ENCODE measurements at regions not wholly inside any gene's neighbourhood (a gene's known extent, or its start where the extent isn't known, plus 50 kb on each side); places are given as distances from the start of the nearest gene placed in this dataset.

DNA sequence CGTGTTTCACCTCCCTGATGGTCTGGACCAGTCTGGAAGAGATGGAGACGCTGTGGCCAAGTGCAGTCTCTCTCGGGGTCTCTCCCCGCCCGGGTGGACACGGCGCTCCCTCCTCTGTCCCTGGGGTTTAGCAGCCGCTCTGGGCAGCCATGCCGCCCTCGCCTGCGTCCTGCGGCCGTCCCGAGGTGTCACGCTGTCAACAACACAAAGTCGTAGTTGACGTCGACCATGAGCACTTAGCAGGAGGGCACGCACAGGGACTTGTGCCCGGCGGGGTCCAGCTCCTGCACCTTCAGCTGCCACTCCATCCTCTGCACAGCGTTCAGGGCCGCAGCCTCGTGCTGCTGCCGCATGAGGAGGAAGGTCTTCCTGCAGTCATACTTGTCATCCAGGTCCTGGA is 368.9 kb downstream of the CDH9 start:
- DNase-seq: no peak

DNA sequence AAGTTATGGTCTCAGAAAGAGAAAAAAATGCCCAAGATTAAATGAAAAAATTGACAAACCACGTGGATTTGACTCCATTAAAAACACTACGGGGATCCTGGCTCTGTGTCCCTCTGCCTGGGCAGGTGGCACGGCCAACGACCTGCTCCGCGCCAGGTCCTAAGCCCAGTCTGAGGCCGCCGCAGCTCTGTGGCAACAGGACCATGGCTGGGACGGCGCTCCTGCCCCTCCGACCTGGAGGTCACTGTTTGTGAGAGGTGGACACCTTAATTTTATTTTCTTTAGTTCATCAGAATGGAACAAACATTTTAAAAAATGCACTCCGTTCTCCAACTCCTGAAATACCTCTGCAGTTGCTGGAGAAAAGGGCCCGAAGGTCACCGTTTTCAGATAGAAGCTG is 369.4 kb downstream of the CDH9 start:
- no peak for DNase-seq

DNA sequence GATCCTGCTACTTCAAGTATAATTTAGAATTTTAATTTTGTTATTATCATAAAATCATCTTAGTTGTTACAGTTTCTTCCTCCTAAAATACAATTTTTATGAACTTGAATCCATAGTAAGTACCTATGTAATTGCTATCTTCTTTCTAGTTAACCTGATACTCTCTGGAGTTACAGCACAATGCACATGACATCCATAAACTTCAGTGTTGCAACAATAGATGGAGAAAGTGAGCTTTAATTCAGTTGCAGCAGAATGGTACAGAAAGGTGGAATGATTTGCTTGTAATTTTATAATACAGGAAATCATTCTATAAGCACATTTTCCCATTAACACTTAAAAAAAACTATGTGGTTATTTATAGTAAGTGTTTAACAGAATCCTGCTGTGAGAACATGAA is 372.0 kb downstream of the CDH9 start:
- DNase-seq: no peak

DNA sequence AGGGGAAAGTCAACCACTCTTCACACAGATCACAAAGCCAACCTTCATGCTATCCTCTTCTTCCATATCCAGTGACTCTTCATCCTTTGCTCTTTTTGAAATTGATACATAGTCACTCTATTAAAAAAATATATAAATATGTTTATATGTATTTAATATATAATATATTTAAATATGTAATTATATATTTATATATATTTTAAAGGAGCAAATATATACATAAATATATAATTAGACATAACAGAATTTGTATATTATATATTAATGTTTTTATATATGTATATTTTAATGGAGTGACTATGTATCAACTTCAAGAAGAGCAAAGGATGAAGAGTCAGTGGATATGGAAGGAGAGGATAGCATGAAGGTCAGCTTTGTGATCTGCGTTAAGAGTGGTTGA is 374.9 kb downstream of the CDH9 start:
- no peak for DNase-seq

DNA sequence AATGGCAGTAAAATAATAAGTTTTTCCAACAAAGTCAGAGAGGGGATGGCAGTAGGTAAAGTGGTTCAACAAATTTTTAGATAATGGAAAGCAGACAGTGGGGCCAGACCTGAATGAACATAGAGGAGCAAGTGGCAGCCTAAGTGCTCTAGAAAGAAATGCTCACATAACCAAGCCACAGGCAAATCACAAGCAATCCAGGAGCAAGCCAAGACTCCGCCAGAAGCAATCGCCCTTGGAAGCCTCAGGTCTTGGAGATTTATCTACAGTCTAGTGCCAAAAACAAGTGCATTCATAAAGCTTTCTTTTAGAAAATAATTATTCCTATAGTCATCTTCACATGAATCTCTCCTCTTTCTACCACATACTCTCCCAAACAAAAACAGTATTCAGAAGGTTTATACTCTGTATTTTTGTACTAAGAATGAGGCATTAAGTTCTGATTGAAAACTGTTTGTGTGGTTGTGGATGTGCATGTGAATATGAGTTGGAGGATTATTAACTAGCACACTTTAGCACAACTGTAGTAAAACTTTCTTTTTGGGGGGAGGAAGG is 375.5 kb downstream of the CDH9 start:
- DNase-seq: no peak

DNA sequence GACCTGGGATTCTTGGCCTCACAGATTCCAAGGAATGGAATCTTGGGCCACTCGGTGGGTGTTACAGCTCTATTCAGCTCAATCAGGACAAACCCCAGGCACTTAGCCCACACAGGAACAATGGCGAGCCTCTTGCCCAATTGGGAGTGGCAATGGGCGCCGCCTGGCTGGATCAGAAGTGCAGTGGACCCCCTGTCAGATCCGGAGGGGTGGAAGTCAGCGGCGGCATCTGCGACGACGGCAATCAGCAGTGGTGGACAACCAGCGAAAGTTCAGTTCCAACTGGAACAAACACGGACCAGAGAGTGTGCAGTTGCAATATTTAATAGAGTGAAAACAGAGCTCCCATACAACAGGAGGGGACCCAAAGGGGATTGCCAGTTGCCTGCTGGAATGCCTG is 378.3 kb downstream of the CDH9 start:
- no peak for DNase-seq

DNA sequence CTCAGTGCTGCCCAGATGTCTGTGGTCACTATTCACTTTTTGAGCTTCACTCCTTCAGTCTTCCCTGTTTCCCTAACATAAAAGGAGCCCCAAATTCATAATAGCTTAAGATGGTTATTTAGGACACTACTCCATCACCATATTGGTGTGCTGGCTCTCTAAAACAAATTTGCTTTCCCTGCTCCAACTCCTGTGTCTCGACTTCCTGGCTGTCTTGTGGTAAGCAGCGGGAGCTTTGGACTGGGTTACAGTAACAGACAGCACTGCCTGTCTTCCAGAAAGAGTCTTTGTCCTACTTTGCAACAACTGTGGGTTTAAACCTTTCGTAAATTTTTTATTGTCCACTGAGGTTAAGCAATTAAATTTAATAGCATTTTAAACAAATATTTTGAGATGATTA is 389.4 kb downstream of the CDH9 start:
- DNase-seq: no peak

DNA sequence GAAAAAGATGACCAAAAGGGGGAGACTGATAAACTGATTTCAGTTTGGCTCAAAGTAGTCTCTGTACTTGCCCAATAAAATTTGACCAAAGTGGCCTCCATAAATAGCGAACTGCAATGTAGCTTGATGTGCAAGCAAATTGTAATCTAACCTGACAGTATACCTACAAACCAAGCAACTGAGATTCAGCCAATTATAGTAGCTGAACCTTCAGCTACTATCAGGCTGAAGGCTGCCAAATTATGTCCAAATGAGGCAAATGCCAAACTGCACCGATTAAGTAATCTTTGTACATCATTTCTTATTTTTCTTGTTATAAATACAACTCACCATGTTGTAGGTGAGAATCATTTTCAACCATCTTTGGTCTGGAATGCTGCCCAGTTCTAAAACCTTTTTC is 390.6 kb downstream of the CDH9 start:
- DNase-seq: no peak

DNA sequence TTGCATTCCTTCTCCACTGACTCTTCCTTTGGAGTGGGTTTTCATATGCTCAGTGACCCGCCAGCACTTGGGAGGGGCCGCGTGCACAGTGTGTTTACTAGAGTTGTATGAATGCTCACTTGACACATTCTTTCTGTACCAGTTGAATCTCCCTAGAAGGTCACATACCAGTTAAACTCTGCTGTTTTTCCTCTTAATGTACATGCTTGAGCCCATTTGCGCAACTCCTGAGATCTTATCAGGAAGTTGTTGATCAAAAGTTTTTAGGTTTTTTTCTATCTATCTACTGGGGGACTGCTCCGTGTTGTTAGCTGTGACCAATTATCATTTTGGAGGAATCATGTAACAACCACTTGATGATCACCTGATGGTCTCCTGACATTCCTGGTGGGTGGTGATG is 392.7 kb downstream of the CDH9 start:
- no peak for DNase-seq

DNA sequence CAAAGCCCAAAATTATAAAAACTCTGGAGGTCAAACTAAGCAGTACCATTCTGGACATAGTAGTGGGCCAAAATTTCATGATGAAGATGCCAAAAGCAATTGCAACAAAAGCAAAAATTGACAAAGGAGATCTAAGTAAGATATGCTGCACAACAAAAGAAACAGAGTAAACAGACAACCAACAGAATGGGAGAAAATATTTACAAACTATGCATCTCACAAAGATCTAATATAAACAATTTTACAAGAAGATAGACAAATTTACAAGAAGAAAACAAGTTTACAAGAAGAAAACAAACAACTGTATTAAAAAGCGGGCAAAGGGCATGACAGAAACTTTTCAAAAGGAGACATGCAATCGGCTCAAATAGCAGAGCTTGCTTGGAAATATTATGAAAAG is 396.9 kb downstream of the CDH9 start:
- no peak for DNase-seq

DNA sequence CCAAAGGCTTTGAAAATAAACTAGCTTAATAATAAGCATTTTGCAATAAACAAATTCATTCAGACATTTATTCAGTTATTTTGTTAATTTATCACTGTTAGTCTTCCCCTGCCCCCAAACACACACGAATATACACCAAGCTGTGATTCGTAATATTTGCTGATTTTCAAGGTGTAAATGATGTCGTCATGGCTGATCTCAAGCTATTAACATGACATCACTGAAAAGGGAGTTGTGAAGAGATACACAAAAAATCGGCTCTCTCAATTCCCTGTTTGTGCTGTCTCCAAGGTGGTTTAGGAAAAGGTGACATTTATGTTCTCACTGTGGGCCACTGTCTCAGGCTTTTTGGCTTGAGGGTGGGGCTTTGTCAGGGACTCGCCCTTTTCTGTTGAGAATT is 413.3 kb downstream of the CDH9 start:
- DNase-seq: no peak

DNA sequence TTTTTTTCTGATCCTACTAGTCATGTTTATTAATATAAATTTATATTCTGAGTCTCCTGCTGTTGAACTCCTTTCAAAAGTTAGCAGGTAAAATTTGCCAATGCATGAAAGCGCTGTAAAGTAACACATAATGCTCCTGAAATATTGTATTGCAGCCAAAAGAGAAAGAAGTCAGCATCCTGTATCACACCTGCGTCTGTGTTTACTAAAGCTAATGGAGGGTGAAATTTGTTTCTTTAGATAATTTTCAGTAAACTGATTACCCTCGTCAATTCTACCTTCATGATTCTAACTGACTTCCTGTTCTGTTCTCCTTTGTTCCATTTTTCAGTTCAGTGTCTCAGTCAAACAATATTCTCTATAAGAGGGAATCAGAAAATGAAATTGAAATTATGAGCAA is 415.4 kb downstream of the CDH9 start:
- no peak for DNase-seq

DNA sequence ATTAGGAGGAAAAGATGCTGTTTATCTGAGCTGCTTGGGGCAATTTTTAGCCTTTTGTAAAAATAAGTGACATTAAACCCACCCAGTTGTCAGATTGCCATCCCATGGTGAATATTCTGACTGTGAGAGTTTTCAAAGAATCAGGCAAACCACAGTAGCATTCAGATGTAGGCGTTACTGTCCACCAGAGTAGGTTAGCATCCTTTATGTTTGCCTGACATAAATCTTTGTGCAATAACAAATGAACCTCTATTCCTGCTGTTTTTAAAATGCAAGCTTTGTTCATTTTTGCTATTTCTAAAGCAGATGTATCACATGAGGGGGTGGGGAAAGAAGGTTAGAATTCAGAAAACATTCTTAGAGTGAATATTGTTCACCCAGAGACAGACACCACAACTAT is 427.8 kb downstream of the CDH9 start:
- no peak for DNase-seq

DNA sequence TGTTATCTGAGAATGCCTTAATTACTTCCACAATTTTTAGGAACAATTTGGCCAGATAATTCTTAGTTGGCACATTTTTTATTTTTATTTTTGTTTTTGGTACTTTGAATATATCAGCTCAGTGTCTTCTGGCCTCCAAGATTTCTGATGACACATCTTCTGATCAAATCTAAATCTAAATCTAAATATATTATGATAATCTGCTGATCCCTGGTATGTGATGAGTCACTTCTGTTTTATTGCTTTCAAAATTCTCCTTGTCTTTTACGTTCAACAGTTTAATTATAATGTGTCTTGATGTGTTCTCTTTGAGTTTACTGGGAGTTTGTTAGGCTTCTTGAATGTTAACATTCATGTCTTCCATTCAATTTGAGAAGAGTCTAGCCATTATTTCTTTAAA is 436.8 kb downstream of the CDH9 start:
- no peak for DNase-seq

DNA sequence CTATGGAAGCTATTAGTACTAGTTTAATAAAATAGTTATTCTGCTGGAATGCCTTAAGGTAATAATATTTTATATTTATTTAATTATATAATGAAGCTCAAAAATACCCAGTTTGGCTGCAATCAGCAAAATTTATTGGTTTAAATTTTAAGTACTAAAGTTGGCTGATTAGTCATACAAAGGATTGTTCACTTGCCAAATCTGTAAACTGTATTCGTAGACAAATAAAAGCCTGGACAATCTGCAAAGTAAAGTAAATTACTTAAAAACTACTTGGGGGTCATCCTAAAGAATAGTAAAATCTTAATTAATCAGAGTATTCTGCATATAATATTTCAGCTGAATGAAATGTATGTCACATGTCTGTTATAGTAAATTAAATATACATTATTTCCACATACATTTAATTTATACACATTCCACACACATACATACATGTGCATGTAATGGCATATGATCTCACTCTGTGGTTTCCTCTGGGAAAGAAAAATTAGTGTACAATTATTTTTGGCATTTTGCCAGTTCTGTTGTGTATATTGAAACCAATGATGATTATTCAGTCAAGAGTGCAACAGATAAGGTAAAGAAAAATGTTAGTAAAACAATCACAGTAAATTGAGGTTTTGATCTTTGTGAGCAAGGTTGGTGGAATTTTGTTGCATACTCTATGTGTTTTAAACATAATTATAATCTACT is 455.9 kb downstream of the CDH9 start:
- DNase-seq: no peak

DNA sequence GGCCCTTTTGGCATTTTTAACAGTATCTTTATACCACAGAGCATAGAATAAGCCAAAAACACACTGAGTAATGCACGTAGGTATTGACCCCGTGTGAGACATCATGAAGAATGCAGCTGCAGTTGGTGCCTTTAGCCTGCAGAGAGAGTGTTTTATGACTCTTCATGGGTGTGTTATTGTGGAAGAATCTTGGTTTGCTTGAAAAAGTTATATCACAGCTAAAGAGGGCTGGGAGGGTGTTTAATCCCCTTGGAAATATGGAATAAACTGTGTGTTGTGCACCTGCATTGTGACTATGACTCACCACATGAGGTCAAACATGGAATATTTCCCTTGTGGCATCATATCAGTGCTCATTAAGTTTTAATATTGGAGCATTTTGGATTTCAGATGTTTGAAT is 458.7 kb downstream of the CDH9 start:
- DNase-seq: no peak

DNA sequence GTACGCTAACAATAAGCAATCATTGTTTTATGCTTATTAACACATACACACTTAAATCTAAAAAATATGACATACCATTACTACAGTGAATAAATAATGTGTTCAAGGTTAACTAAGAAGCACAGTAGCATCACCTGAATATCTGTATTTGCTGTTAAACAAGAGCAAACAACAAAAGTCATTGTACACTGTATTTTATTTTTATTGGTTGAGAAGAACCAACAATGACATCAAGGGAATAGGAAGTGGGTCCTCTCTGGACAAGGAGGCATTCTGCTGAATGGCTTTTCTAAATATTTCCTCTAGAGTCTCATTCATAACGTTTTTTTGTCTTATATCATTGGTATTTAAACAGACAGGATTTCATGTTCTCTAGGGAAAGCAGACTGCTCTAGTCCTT is 460.4 kb downstream of the CDH9 start:
- DNase-seq: no peak

DNA sequence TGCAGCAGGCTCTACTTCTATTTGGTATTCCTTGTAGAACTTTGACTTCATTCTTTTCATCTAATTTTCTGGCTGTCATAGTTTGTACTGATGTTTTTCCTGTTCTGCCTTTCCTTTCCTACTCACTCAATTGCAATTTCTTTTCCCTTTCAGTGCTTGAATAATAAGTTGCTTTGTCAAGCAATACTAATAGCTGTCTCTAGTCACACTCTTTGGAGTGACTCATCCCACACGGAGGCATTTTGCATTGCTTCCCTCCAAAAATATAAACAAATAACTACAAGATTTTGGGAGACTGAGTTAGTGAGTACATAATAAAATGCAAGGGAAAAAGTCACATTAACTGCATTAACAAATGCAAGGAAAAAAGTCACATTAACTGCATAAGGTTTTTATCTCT is 465.9 kb downstream of the CDH9 start:
- no peak for DNase-seq

DNA sequence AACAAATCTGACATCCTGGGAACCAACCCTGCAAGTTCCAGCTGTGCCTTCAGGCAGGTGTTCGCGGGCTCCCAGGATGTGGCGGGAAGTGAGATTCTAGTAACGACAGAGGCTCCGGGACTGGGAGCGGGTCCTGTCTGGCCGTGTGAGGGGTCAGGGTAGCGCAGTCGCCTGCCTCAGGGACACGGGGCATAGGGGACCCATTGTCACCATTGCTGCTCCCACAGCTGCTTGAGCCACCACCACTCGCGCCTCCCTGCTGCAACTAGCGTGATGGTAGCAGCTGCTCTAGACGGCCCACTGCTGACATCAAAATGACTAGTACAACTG is 468.5 kb downstream of the CDH9 start:
- no peak for DNase-seq

DNA sequence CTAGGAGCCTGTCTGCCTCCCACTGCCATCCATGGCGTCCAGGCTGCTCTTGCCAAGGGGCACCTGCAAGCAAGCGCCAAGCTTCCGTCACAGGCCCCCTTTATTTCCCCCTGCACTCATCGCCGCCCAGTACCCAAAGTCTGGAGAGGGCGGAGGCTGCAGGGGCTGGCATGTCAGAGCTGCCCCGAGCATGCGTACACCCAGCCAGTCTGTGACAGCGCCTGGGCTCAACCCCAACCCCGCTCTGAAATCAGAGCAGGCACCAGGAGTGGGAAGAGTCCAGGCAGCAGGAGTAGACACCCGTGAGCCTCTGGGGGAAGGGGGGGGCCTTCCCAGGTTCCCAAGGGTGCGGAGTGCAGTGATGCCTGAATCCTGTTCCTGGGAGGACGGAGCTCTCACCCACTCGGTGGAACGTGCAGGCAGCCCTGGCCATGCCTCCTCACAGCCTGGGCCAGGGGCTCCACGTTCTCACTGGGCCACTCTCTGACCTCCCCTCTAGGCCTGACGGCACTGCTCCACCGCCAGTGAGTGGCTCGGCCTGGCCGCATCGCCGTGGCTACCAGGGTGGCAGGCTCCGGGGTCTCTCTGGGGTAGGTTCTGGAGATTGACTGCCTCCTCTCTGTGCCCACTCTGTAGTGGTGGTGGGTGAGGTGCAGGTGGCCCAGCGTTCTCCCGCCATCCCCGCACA is 469.0 kb downstream of the CDH9 start:
- no peak for DNase-seq

DNA sequence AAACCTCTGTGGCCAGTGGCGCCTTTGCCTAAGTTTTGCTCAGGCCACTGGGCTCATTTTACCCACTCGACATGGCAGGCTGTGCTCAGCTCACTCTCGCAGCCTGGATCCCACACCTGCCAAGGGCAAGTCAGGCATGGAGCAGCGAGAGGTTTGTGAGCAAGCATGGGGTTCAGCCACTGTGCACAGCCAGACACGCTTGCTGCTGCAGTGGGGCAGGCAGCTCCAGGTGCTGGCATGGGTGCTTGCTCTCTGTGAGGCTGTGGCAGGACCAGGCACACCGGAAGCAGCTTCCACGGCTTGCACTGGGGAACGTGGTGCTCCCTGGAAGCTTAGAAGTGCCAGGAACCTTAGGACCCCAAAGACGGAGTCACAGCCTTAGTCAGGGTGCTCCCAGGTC is 470.1 kb downstream of the CDH9 start:
- no peak for DNase-seq

DNA sequence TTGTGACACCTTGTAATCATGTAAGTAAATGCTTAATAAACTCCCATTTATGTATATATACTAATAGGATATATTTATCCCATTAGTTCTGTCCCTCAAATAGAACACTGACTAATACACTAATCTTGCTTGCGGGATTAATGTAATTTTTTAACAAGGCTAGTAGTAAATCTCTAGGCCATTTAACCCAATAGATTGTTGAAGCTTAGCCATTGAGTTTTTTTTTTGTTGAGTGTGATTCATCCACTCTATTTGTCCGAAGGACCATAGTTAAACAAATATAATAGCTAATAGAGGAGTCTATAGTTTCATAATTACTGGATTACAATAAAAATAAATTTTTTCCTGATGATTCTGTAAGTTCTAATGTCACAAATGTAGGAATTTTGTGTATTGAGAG is 474.4 kb downstream of the CDH9 start:
- DNase-seq: no peak

DNA sequence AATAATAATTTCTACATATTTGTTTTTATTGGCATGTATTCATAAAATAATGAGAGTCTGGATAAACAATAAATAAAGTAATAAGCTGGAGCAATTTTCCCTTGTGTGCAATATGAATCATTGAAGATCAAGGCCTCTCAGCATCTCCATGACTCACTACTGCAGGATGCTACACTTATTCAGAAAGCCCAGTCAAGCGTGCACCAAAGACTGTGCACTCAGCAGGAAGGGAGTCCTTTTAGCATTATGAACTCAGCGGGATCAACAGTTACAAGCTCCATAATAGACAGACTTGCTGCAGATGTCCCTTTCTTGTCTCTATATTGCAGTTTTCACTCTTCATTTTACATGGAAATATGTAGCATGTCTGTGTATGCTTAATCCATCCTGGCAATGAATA is 485.3 kb downstream of the CDH9 start:
- DNase-seq: no peak

DNA sequence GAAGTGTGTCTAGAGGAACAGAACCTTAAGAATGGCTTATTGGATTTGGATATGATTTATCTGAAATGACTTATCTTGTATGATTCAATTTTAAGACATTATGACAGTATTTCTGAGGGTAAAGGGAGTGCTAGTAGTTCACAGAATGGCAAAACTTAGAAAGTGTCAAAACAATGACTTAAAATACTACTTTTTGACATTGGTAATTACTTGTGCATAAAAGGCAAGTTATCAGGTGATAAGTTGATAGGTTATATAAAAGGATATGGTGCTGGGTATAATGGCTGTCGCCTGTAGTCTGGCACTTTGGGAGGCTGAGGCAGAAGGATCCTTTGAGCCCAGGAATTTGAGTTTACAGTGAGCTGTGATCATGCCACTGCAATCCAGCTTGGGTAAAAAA is 494.4 kb downstream of the CDH9 start:
- DNase-seq: no peak

DNA sequence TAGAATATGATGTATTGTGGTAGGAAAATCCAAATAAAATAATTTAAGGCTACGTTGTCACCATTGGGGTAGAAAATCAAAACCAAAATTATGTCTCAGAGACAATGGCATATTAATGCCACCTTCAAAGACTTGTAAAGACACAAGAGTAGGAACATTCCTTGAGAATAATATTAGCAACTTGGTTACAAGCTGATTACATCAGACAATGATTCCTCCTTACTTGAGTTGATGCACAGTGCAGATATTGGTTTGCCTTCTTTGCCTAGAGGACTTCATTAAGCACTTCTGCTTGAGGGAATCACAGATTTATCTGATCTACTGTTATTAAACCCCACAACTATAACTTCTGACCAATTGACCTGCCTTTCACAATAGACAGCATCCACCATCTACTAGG is 500.2 kb downstream of the CDH9 start:
- no peak for DNase-seq

Data from occipital lobe (tissue), 1 donor.